ENCODE measurements at regions not wholly inside any gene's neighbourhood (a gene's known extent, or its start where the extent isn't known, plus 50 kb on each side); places are given as distances from the start of the nearest gene placed in this dataset.

DNA sequence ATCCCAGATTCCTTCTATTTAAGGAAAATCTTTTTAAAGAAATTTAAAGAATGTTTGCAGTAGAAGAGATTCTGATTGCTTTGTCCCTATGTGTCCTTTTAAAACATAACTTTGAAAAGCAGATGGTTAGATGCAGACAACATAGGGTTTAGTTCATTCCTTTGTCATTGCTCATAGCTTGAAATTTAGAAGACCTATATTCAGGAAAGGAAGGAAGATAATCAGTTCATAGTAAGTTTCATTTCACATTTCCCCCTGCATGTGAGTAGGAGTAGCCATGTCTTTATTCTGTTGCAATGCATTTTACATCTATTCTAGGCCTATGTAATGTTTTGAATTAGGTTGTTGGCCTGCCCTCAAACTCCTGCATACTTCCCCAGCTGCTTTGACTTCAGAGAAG is 197.9 kb upstream of the GRIK2 start:
- DNase-seq, result no peak
- Histone ChIP-seq H3K4me1 (ENCODE audit: low read depth) (no peaks in the 10 kb centered on the region), H3K4me3 (no peak overlapping the region), H3K36me3 (ENCODE audit: low read depth) (no peaks in the 10 kb centered on the region), H3K9me3 (no peaks in the 10 kb centered on the region)
- TF ChIP-seq, protein P1, sequence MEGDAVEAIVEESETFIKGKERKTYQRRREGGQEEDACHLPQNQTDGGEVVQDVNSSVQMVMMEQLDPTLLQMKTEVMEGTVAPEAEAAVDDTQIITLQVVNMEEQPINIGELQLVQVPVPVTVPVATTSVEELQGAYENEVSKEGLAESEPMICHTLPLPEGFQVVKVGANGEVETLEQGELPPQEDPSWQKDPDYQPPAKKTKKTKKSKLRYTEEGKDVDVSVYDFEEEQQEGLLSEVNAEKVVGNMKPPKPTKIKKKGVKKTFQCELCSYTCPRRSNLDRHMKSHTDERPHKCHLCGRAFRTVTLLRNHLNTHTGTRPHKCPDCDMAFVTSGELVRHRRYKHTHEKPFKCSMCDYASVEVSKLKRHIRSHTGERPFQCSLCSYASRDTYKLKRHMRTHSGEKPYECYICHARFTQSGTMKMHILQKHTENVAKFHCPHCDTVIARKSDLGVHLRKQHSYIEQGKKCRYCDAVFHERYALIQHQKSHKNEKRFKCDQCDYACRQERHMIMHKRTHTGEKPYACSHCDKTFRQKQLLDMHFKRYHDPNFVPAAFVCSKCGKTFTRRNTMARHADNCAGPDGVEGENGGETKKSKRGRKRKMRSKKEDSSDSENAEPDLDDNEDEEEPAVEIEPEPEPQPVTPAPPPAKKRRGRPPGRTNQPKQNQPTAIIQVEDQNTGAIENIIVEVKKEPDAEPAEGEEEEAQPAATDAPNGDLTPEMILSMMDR (IDR thresholded peaks at IDR 0.05), result no peak
- intact Hi-C loops (cut with DNase I, micrococcal nuclease), result no loop called here
- ATAC-seq, result no peak

DNA sequence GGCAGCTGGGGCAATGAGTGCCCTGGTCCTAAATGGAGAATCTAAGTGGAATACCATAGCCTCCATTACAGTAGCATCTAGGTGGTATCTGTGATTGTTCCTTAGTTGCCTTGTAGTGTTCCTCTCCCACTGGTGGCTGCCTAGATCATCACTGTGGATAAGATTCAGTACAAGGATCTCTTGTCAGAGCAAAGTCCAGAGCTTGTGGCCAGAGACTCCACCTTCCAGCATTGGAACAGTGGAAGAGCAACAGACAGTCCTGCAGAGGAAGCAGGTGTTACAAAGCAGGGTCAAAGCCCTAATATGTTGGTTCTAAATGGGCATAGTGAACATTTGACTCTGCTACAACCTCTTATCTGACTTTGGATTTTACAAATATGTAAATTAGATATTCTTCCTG is 194.1 kb upstream of the GRIK2 start:
- Histone ChIP-seq H3K9me3 (no peaks in the 10 kb centered on the region), H3K4me1 (ENCODE audit: low read depth) (no peaks in the 10 kb centered on the region), H3K4me3 (no peak overlapping the region), H3K36me3 (ENCODE audit: low read depth) (no peaks in the 10 kb centered on the region)
- intact Hi-C loops (cut with DNase I, micrococcal nuclease), result no loop called here
- peak; percentile 86 for ATAC-seq
- peak in 1 of 3 donors; percentile 14 for DNase-seq
- TF ChIP-seq, protein P1 (IDR thresholded peaks at IDR 0.05), result no peak

DNA sequence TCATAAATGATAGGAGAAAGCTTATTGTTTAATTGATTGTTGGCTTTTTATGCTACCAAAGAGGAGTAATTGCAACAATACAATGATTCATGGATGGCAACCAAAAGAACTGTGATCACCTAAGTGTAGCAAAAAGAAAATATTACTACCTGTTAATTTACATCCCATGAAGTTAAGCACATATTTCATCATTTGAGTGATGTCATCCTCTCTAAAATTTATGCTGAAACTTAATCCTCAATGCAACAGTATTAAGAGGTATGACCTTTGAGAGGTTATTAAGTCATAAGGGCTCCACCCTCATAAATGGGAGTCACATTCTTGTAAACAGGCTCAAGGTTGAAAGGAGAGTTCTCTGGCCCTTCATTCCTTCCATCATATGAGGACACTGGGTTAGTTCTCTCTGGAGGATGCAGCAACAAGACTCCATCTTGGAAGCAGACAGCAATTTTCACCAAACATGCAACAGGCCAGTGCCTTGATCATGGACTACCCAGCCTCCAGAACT is 190.6 kb upstream of the GRIK2 start:
- Histone ChIP-seq H3K9me3 (no peaks in the 10 kb centered on the region), H3K4me3 (no peak overlapping the region), H3K36me3 (ENCODE audit: low read depth) (no peaks in the 10 kb centered on the region), H3K4me1 (ENCODE audit: low read depth) (peaks cover 5% of the 10 kb centered on the region)
- ATAC-seq, result peak; percentile 68
- TF ChIP-seq, protein P1 (IDR thresholded peaks at IDR 0.05), result no peak
- intact Hi-C loops (cut with DNase I, micrococcal nuclease), result no loop called here
- no peak for DNase-seq

DNA sequence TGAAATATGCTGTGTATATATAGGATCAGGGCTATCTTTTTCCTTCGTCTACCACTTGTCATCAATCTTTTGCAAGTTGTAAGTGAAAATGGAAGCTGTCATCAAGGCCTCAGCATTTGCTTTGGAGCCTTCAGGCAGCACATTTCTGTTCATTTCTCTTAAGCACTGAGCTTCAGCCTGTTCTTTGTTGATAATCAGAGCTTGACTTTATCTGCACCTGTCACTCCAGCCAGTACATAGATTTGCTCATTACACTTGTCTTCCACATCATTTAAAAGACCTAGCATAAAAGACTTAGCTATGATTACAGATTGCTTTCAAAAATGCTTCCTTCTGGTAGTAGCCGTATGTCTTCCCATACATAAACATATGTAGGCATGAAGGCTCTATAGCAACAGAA is 189.8 kb upstream of the GRIK2 start:
- no peaks in the 10 kb centered on the region for H3K9me3 ChIP-seq
- no peak for DNase-seq
- TF ChIP-seq, protein P1 (IDR thresholded peaks at IDR 0.05), result no peak
- H3K4me1 ChIP-seq (ENCODE audit: low read depth), result peaks cover 5% of the 10 kb centered on the region
- ATAC-seq, result no peak
- intact Hi-C loops (cut with DNase I, micrococcal nuclease), result no loop called here
- H3K36me3 ChIP-seq (ENCODE audit: low read depth), result no peaks in the 10 kb centered on the region
- H3K4me3 ChIP-seq, result no peak overlapping the region

DNA sequence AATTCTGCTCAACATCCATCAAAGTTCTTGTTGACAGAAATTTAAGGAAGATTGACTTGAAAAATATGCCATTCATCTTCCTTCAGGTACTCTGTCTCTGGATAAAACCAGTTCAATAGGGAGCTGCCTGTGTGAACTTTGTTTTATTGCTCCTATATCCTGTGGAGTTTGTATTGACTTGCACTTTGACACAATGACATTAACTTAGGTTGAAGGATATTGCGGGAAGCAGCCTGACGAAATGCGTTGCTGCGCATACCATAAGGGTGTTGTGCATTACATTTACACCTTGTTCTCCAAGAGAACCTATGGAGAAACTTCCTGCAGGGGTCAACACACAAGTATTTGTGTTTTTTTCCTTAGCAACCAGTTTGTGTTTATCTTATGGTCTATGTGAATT is 185.4 kb upstream of the GRIK2 start:
- ATAC-seq (peak; percentile 100), DNase-seq (peak in 2 of 3 donors; percentile 42 to 70)
- intact Hi-C loops (cut with DNase I, micrococcal nuclease), result no loop called here

More for the DNA sequence above, 185.4 kb upstream of the GRIK2 start:
- TF ChIP-seq, protein P1 (IDR thresholded peaks at IDR 0.05), result no peak
- H3K4me1 ChIP-seq (ENCODE audit: low read depth), result peaks cover 5% of the 10 kb centered on the region
- peak overlapping the region; percentile 7 for H3K4me3 ChIP-seq
- no peaks in the 10 kb centered on the region for H3K36me3 ChIP-seq (ENCODE audit: low read depth)
- no peaks in the 10 kb centered on the region for H3K9me3 ChIP-seq

Measured in mucosa of descending colon (tissue), 3 donors.